Prostate gland (tissue), 2 donors: ENCODE measurements at regions not wholly inside any gene's neighbourhood (a gene's known extent, or its start where the extent isn't known, plus 50 kb on each side); places are given as distances from the start of the nearest gene placed in this dataset.

ENCODE experiments used
- CTCF ChIP-seq, 4 experiments: fragments of 200-600 bp in 2 of 4; fragments of 450-650 bp in 2 of 4; sonication (generic) in 2 of 4; IDR thresholded peaks; 1 replicate in 3 of 4; 2 replicates in 1 of 4; pipeline ENCODE4 v1.5.1; 2016 to 2019; ENCODE audit warnings: antibody characterized with exemption in 4 of 4, mild to moderate bottlenecking in 2 of 4, moderate library complexity in 2 of 4
- POLR2A ChIP-seq: fragments of 450-650 bp; IDR thresholded peaks from one replicate; pipeline ENCODE4 v1.6.1; 2016; ENCODE audit warnings: antibody characterized with exemption, mild to moderate bottlenecking
- POLR2AphosphoS5 ChIP-seq: sonication (generic); formaldehyde crosslinking; IDR thresholded peaks from one replicate; pipeline ENCODE4 v1.6.1; 2017; ENCODE audit warnings: antibody characterized with exemption

- TF ChIP-seq POLR2A = no peak
- TF ChIP-seq CTCF (IDR thresholded peaks at IDR 0.05) = peak in 3 of 4 experiments; percentile 47 to 57 (median 56)
- no peak for TF ChIP-seq POLR2AphosphoS5
Observed at GRCh38 chr2:133886735-133887675, 318.7 kb upstream of the NCKAP5 start.
